ENCODE measurements at regions not wholly inside any gene's neighbourhood (a gene's known extent, or its start where the extent isn't known, plus 50 kb on each side); places are given as distances from the start of the nearest gene placed in this dataset.

DNA sequence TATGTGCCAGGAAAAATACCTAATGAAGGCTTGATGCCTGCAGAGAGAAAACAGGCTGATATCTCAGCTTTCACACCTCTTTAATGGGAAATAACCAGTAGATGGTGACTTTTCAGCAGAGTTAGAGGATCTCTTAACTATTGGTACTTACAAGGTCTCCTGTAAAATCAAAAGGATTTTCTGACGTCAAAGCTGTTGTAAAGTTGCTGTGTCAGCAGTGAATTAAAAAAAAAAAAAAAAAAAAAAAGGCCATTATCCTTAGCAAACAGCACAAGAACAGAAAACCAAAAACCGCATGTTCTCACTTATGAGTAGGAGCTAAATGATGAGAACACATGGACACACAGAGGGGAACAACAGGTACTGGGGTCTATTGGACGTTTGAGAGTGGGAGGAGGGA is 349.1 kb downstream of the AMY1C start:
- TF ChIP-seq, protein P1, sequence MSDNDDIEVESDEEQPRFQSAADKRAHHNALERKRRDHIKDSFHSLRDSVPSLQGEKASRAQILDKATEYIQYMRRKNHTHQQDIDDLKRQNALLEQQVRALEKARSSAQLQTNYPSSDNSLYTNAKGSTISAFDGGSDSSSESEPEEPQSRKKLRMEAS (IDR thresholded peaks at IDR 0.05; ENCODE audit: insufficient read depth, insufficient read length) = no peak
- no peak for TF ChIP-seq POLR2A (IDR thresholded peaks at IDR 0.05; ENCODE audit: low read depth, low read length)

Measured in endothelial cell of umbilical vein (primary cell).